Central memory CD8-positive, alpha-beta T cell (primary cell): ENCODE measurements at regions not wholly inside any gene's neighbourhood (a gene's known extent, or its start where the extent isn't known, plus 50 kb on each side); places are given as distances from the start of the nearest gene placed in this dataset.

Experiments used
- ATAC-seq: fragments of 150-1000 bp; cut with Tn5 transposase; replicated peaks from 2 replicates; pipeline ENCODE4 v1.10.0; 2022; ENCODE audit warnings: mild to moderate bottlenecking, moderate FRiP score, moderate number of reproducible peaks; ENCODE audit not compliant: poor library complexity, severe bottlenecking; ENCODE audit errors: extremely low read depth
- DNase-seq, 2 donors: peaks; one replicate each; pipeline ENCODE4 v3.0.0; 2021; ENCODE audit warnings: low spot score in 2 of 2
- H3K27ac Mint-ChIP-seq: one replicate; pipeline ENCODE4 v1.8.0; 2022; ENCODE audit warnings: low read depth, mild to moderate bottlenecking, moderate library complexity, mixed read lengths
- H3K27me3 Mint-ChIP-seq: one replicate; pipeline ENCODE4 v1.8.0; 2022; ENCODE audit warnings: mixed read lengths
- H3K36me3 Mint-ChIP-seq: one replicate; pipeline ENCODE4 v1.8.0; 2022; ENCODE audit warnings: mild to moderate bottlenecking, moderate library complexity, mixed read lengths; ENCODE audit not compliant: insufficient read depth
- H3K4me1 Mint-ChIP-seq: one replicate; pipeline ENCODE4 v1.8.0; 2022; ENCODE audit warnings: mixed read lengths
- H3K4me3 Mint-ChIP-seq: one replicate; pipeline ENCODE4 v1.8.0; 2022; ENCODE audit warnings: mild to moderate bottlenecking, moderate library complexity, mixed read lengths
- H3K9me3 Mint-ChIP-seq: one replicate; pipeline ENCODE4 v1.8.0; 2022; ENCODE audit warnings: mixed read lengths

- no peaks in the 10 kb centered on the region for H3K27me3 Mint-ChIP-seq
- H3K36me3 Mint-ChIP-seq = no peaks in the 10 kb centered on the region
- DNase-seq (no peak), ATAC-seq (no peak)
- no peak overlapping the region for H3K4me3 Mint-ChIP-seq
- H3K27ac Mint-ChIP-seq = no peak overlapping the region
- H3K4me1 Mint-ChIP-seq = no peaks in the 10 kb centered on the region
- peaks cover 16% of the 10 kb centered on the region for H3K9me3 Mint-ChIP-seq
Measured at GRCh38 chr1:82861749-82862148, 1061.0 kb downstream of the ADGRL2 start.

- DNase-seq = no peak
- Mint-ChIP-seq H3K36me3 (no peaks in the 10 kb centered on the region), H3K4me3 (no peak overlapping the region), H3K27ac (no peak overlapping the region), H3K27me3 (no peaks in the 10 kb centered on the region), H3K4me1 (no peaks in the 10 kb centered on the region), H3K9me3 (peaks cover 15% of the 10 kb centered on the region)
- ATAC-seq = no peak
Measured at GRCh38 chr1:82858031-82858430, 1057.3 kb downstream of the ADGRL2 start.

- Mint-ChIP-seq H3K36me3 (no peaks in the 10 kb centered on the region), H3K4me3 (no peak overlapping the region), H3K4me1 (no peaks in the 10 kb centered on the region), H3K27me3 (no peaks in the 10 kb centered on the region), H3K27ac (no peak overlapping the region), H3K9me3 (peaks cover 12% of the 10 kb centered on the region)
- ATAC-seq (no peak), DNase-seq (no peak)
Measured at GRCh38 chr1:82849460-82849859, 1048.7 kb downstream of the ADGRL2 start.

- H3K9me3 Mint-ChIP-seq = peaks cover 12% of the 10 kb centered on the region
Measured at GRCh38 chr1:82848043-82848442, 1047.3 kb downstream of the ADGRL2 start.

GRCh38 chr1:82845866-82846265 is 1045.1 kb downstream of the ADGRL2 start:
- H3K9me3 Mint-ChIP-seq = peaks cover 6% of the 10 kb centered on the region
- no peaks in the 10 kb centered on the region for H3K36me3 Mint-ChIP-seq
- ATAC-seq (no peak), DNase-seq (no peak)
- no peak overlapping the region for H3K27ac Mint-ChIP-seq
- H3K4me3 Mint-ChIP-seq = no peak overlapping the region
- no peaks in the 10 kb centered on the region for H3K4me1 Mint-ChIP-seq
- H3K27me3 Mint-ChIP-seq = no peaks in the 10 kb centered on the region

More at GRCh38 chr1:82848043-82848442, 1047.3 kb downstream of the ADGRL2 start:
- Mint-ChIP-seq H3K36me3 (no peaks in the 10 kb centered on the region), H3K4me1 (no peaks in the 10 kb centered on the region), H3K4me3 (no peak overlapping the region), H3K27ac (no peak overlapping the region), H3K27me3 (no peaks in the 10 kb centered on the region)
- ATAC-seq = no peak
- no peak for DNase-seq

GRCh38 chr1:82844911-82845827 is 1044.4 kb downstream of the ADGRL2 start:
- Mint-ChIP-seq H3K9me3 (peaks cover 8% of the 10 kb centered on the region), H3K4me1 (no peaks in the 10 kb centered on the region), H3K36me3 (no peaks in the 10 kb centered on the region), H3K4me3 (no peak overlapping the region), H3K27me3 (no peaks in the 10 kb centered on the region), H3K27ac (no peak overlapping the region)
- ATAC-seq (no peak), DNase-seq (no peak)

- no peak overlapping the region for H3K27ac Mint-ChIP-seq
- H3K9me3 Mint-ChIP-seq = peaks cover 8% of the 10 kb centered on the region
- no peaks in the 10 kb centered on the region for H3K36me3 Mint-ChIP-seq
- DNase-seq (no peak), ATAC-seq (no peak)
- H3K4me1 Mint-ChIP-seq = no peaks in the 10 kb centered on the region
- H3K4me3 Mint-ChIP-seq = no peak overlapping the region
- no peaks in the 10 kb centered on the region for H3K27me3 Mint-ChIP-seq
Measured at GRCh38 chr1:82844447-82844846, 1043.7 kb downstream of the ADGRL2 start.

- Mint-ChIP-seq H3K4me1 (no peaks in the 10 kb centered on the region), H3K4me3 (no peak overlapping the region), H3K9me3 (peaks cover 8% of the 10 kb centered on the region), H3K27ac (no peak overlapping the region), H3K27me3 (no peaks in the 10 kb centered on the region), H3K36me3 (no peaks in the 10 kb centered on the region)
- no peak for ATAC-seq
- DNase-seq = no peak
Measured at GRCh38 chr1:82843876-82844275, 1043.1 kb downstream of the ADGRL2 start.

GRCh38 chr1:82840192-82840591 is 1039.5 kb downstream of the ADGRL2 start:
- Mint-ChIP-seq H3K36me3 (no peaks in the 10 kb centered on the region), H3K4me3 (no peak overlapping the region), H3K4me1 (no peaks in the 10 kb centered on the region), H3K27ac (no peak overlapping the region), H3K9me3 (peaks cover 8% of the 10 kb centered on the region), H3K27me3 (no peaks in the 10 kb centered on the region)
- ATAC-seq = no peak
- no peak for DNase-seq

- ATAC-seq = no peak
- Mint-ChIP-seq H3K27me3 (no peaks in the 10 kb centered on the region), H3K4me1 (no peaks in the 10 kb centered on the region), H3K9me3 (peaks cover 22% of the 10 kb centered on the region), H3K4me3 (no peak overlapping the region), H3K27ac (no peak overlapping the region), H3K36me3 (no peaks in the 10 kb centered on the region)
- DNase-seq = no peak
Measured at GRCh38 chr1:82837766-82838465, 1037.2 kb downstream of the ADGRL2 start.

GRCh38 chr1:82836973-82837680 is 1036.4 kb downstream of the ADGRL2 start:
- Mint-ChIP-seq H3K4me3 (no peak overlapping the region), H3K27ac (no peak overlapping the region), H3K9me3 (peaks cover 22% of the 10 kb centered on the region), H3K27me3 (no peaks in the 10 kb centered on the region), H3K4me1 (no peaks in the 10 kb centered on the region), H3K36me3 (no peaks in the 10 kb centered on the region)
- DNase-seq (no peak), ATAC-seq (no peak)

GRCh38 chr1:82836213-82836972 is 1035.7 kb downstream of the ADGRL2 start:
- no peak for DNase-seq
- no peaks in the 10 kb centered on the region for H3K4me1 Mint-ChIP-seq
- H3K27me3 Mint-ChIP-seq = no peaks in the 10 kb centered on the region
- H3K27ac Mint-ChIP-seq = no peak overlapping the region
- no peak overlapping the region for H3K4me3 Mint-ChIP-seq
- peaks cover 21% of the 10 kb centered on the region for H3K9me3 Mint-ChIP-seq
- no peak for ATAC-seq
- H3K36me3 Mint-ChIP-seq = no peaks in the 10 kb centered on the region
